ENCODE measurements at regions not wholly inside any gene's neighbourhood (a gene's known extent, or its start where the extent isn't known, plus 50 kb on each side); places are given as distances from the start of the nearest gene placed in this dataset.

DNA sequence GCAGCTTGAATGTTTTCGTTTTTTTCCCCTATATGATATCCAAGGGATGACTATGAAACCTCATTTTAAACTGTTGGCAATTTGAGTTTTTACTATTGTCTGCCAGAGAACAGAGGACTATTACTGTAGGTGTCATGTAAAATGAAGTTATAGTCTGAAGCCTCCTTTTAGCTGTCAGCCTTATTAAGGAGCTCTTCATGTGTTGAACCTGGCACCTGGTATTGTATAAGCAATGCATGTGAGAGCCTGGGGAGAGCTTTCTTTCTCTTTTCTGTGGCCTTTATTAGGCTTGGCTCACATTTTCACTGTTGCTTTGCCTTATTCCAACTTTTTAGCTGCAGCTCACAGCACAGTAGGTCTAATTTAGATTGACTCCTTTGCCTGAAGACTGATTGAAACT lies 119.1 kb upstream of the FOXP2 start:
- no peak for TF ChIP-seq POLR2A (IDR thresholded peaks at IDR 0.05)
- TF ChIP-seq CTCF (IDR thresholded peaks at IDR 0.05), result no peak
- TF ChIP-seq POLR2AphosphoS5 (IDR thresholded peaks at IDR 0.05), result no peak
